SJCRH30 (cell line): ENCODE measurements at regions not wholly inside any gene's neighbourhood (a gene's known extent, or its start where the extent isn't known, plus 50 kb on each side); places are given as distances from the start of the nearest gene placed in this dataset.

Source experiments
- DNase-seq, 2 experiments: peaks; one replicate each; pipeline ENCODE4 v3.0.0-alpha.2; 2015 to 2020
- H3K27ac ChIP-seq: fragments of 250-450 bp; sonication (Bioruptor Pico); 2 replicates; pipeline ENCODE4 v1.5.1; 2020; ENCODE audit warnings: mild to moderate bottlenecking, moderate library complexity
- H3K27me3 ChIP-seq: fragments of 250-450 bp; sonication (Bioruptor Pico); 2 replicates; pipeline ENCODE4 v1.5.1; 2020; ENCODE audit warnings: mild to moderate bottlenecking, moderate library complexity
- H3K36me3 ChIP-seq: fragments of 250-450 bp; sonication (Bioruptor Pico); 2 replicates; pipeline ENCODE4 v1.5.1; 2020; ENCODE audit warnings: mild to moderate bottlenecking, moderate library complexity
- H3K4me1 ChIP-seq: fragments of 250-450 bp; sonication (Bioruptor Pico); 2 replicates; pipeline ENCODE4 v1.5.1; 2020; ENCODE audit warnings: mild to moderate bottlenecking, moderate library complexity
- H3K4me3 ChIP-seq: fragments of 250-450 bp; sonication (Bioruptor Pico); 2 replicates; pipeline ENCODE4 v1.5.1; 2020; ENCODE audit warnings: mild to moderate bottlenecking, moderate library complexity
- H3K9me3 ChIP-seq: fragments of 250-450 bp; sonication (Bioruptor Pico); replicated peaks from 2 replicates; pipeline ENCODE4 v1.5.1; 2020; ENCODE audit warnings: mild to moderate bottlenecking, moderate library complexity

DNA sequence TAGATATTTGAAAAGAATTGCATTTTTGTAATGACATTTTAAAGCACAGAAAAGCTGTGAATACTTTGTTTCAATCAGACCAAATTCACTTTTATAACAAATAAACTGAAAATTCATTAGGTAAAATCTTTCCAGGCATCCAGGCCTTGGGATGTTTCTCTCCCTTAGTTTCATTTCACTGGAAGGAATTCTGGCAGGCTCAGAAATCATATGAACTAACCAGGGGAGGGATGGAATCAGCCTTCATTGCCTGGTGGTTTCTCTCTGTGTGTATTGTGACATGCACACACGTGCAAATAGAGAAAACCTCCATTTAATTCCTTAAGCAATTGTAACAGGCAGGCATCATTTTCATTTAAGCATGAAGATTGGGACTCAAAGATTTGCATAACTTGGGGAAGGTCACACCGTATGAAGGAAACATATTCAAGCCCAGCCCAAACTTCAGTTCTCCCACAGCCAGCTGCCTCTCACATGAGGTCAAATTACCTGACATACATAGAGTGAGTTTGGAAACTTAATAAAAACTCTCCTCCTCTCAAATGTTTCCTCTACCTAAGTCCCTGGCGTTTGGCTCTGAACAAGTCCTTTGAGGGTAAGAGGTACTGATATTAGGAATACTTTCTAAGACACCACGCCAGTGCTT lies 376.1 kb upstream of the MCTP2 start:
- no peaks in the 10 kb centered on the region for H3K27me3 ChIP-seq
- no peaks in the 10 kb centered on the region for H3K9me3 ChIP-seq
- no peak overlapping the region for H3K4me3 ChIP-seq
- no peaks in the 10 kb centered on the region for H3K36me3 ChIP-seq
- peak in 1 of 2 experiments; percentile 22 for DNase-seq
- H3K27ac ChIP-seq = no peak overlapping the region
- no peaks in the 10 kb centered on the region for H3K4me1 ChIP-seq

DNA sequence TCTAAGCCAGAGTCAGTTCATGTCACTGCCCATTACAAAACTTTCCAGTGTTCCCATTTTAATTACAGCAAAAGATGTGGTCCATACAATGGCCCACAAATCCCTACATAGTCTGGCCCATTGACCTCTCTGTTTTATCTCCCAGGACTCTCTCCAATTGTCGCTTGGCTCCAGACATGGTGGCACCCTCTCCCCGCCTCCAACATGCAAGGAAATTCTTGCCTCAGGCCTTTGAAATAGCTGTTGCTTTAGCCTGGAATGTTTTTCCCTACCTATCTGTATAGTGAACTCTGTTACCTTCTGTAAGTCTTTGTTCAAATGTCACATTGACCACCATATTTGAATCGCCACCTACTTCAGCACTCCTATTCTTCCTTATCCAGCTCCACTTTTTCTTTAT lies 377.3 kb upstream of the MCTP2 start:
- H3K36me3 ChIP-seq = no peaks in the 10 kb centered on the region
- DNase-seq = no peak
- H3K4me1 ChIP-seq = no peaks in the 10 kb centered on the region
- no peak overlapping the region for H3K4me3 ChIP-seq
- no peaks in the 10 kb centered on the region for H3K9me3 ChIP-seq
- no peak overlapping the region for H3K27ac ChIP-seq
- no peaks in the 10 kb centered on the region for H3K27me3 ChIP-seq

DNA sequence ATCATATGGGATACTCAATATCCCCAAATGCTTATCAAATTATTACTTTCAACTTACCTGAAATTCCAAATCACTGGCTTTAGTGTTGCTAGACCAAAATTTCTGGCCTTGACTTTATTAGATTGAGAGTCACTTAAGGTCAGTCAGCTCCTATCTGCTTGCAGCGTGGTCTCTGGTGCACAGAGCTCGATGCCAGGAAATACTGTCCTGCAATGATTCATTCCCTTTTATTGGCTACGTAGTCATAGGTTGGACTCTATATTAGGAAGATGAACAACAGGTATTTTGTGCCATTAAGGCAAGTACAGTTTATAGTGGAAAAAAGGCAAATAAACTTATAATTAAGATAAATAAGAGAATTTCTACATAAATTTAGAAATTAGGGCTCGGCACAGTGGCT lies 378.6 kb upstream of the MCTP2 start:
- no peak overlapping the region for H3K4me3 ChIP-seq
- H3K4me1 ChIP-seq = no peaks in the 10 kb centered on the region
- H3K36me3 ChIP-seq = no peaks in the 10 kb centered on the region
- no peak overlapping the region for H3K27ac ChIP-seq
- no peaks in the 10 kb centered on the region for H3K27me3 ChIP-seq
- DNase-seq = no peak
- H3K9me3 ChIP-seq = no peaks in the 10 kb centered on the region

DNA sequence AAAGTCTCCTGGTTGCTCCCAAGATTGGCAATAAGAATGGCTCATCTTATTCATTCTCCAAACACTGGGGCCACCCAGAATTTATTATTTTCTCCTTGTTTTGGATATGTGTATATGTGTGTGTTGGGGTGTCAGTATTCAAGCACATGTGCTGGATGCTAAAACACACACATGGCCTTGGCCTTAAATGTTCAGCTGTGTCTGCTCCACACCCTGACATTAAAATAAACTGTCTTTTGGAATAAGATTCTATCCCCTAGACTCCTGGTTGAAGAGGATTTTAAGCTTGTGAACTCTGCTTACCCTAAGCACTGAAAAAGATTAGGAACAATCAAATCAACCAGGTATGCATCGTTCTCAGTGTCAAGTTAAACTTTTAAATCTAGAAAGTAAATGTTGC lies 382.9 kb upstream of the MCTP2 start:
- no peaks in the 10 kb centered on the region for H3K27me3 ChIP-seq
- H3K4me1 ChIP-seq = no peaks in the 10 kb centered on the region
- H3K4me3 ChIP-seq = no peak overlapping the region
- no peaks in the 10 kb centered on the region for H3K36me3 ChIP-seq
- DNase-seq = no peak
- H3K9me3 ChIP-seq = no peaks in the 10 kb centered on the region
- H3K27ac ChIP-seq = no peak overlapping the region

DNA sequence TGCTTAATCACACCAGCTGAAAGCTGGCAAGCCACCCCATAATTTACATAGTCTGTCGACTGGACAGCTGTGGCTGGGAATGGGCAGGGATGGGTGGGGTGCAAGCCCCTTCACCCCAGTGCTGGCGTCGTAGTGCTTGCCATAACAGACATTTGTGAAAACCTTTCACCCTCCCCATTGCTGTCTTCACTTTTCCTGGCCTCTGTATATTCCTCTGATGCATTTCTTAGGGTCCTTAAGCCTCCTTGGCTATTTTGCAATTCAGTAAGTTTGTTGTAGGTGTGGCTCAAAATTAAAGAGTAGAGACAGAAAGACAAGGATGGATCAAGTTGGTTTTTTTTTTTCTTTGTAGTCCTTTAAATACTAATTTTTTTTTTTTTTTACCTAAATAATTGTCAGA lies 383.3 kb upstream of the MCTP2 start:
- Histone ChIP-seq H3K36me3 (no peaks in the 10 kb centered on the region), H3K4me1 (no peaks in the 10 kb centered on the region), H3K27ac (no peak overlapping the region), H3K27me3 (no peaks in the 10 kb centered on the region), H3K4me3 (peak overlapping the region; percentile 14; the same call in 1 of the 2 replicates), H3K9me3 (no peaks in the 10 kb centered on the region)
- DNase-seq = no peak

DNA sequence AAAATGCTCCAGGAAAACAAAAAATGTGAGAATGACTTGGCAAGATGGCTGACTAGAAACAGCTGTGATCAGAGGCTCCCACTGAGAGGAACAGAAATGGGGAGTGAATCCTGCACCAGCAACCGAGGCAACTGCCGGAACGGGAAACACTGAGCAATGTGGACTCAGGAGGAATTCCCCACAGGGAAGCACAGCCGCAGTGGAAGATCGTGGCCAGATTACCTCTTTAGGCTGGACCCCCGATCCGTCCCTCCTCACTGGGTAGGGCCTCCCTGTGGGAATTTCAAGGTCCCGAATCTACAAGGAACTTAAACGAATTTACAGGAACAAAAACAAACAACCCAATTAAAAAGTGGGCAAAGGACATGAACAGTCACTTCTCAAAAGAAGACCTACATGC lies 385.2 kb upstream of the MCTP2 start:
- no peak for DNase-seq
- Histone ChIP-seq H3K4me1 (no peaks in the 10 kb centered on the region), H3K4me3 (no peak overlapping the region), H3K9me3 (peaks cover 4% of the 10 kb centered on the region; the same call in 1 of the 2 replicates), H3K36me3 (no peaks in the 10 kb centered on the region), H3K27me3 (no peaks in the 10 kb centered on the region), H3K27ac (no peak overlapping the region)

DNA sequence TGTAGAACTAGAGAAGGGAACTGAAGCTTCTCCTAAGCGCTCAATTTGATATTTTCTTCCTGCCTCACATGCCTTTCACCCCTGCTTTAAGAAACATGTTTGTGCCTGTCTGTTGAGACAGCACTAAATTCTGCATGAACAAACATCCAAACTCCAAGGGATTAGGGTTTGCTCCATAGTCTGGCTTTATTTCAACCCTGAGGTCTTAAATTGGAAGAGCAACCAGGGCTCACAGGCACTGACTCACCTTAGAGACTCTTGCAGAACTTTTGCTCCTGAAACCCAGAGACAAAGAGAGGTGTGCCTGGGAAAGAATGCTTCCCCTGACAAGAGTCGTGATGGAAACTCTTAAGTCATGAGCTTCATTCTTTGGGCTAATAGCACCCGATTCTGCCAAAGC lies 393.9 kb upstream of the MCTP2 start:
- Histone ChIP-seq H3K4me3 (no peak overlapping the region), H3K27me3 (no peaks in the 10 kb centered on the region), H3K9me3 (peaks cover 9% of the 10 kb centered on the region; the same call in 1 of the 2 replicates), H3K27ac (no peak overlapping the region), H3K36me3 (no peaks in the 10 kb centered on the region), H3K4me1 (no peaks in the 10 kb centered on the region)
- no peak for DNase-seq

DNA sequence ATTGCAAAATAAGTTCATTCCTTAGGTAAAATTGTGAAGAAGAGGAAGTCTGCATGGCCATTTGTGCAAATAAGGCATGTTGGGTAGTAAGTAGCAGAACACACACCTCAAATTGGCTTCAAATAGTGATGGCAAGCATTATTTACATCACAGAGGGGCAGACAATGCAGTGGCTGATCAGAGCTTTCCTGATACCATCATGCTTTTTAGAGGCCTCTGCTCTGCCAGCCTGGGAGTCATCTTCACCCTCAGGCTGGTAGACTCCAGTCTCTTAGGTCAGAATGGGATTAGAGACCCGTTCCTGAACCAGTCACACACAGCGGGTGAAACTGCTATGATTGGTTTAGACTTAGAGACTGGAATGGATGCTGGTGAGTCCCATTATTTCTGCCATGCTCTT lies 396.0 kb upstream of the MCTP2 start:
- Histone ChIP-seq H3K4me1 (no peaks in the 10 kb centered on the region), H3K9me3 (peaks cover 3% of the 10 kb centered on the region; the same call in 1 of the 2 replicates), H3K27ac (no peak overlapping the region), H3K4me3 (no peak overlapping the region), H3K36me3 (no peaks in the 10 kb centered on the region), H3K27me3 (no peaks in the 10 kb centered on the region)
- DNase-seq = no peak

DNA sequence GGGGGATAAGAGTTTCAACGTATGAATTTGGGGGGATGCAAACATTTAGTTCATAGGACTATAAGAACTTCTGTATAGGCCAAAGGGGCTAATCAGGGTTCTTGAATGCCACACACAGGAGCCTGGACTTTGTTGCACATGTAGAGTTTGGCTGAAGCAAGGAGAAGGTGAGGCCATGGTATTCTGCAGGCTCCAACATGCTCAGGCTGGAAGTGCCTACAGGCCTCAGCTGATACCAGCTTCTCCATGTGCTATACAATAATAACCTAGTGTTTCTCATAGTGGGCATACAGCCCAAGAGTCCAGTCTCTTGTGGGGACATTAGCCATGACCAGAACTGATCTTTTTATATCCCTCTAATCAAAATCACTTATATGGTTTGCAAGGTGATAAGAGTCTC lies 399.7 kb upstream of the MCTP2 start:
- no peaks in the 10 kb centered on the region; the same call in 1 of the 2 replicates for H3K9me3 ChIP-seq
- H3K27ac ChIP-seq = no peak overlapping the region
- H3K4me1 ChIP-seq = no peaks in the 10 kb centered on the region; the same call in 1 of the 2 replicates
- no peaks in the 10 kb centered on the region for H3K36me3 ChIP-seq
- H3K27me3 ChIP-seq = no peaks in the 10 kb centered on the region
- no peak overlapping the region for H3K4me3 ChIP-seq
- no peak for DNase-seq

DNA sequence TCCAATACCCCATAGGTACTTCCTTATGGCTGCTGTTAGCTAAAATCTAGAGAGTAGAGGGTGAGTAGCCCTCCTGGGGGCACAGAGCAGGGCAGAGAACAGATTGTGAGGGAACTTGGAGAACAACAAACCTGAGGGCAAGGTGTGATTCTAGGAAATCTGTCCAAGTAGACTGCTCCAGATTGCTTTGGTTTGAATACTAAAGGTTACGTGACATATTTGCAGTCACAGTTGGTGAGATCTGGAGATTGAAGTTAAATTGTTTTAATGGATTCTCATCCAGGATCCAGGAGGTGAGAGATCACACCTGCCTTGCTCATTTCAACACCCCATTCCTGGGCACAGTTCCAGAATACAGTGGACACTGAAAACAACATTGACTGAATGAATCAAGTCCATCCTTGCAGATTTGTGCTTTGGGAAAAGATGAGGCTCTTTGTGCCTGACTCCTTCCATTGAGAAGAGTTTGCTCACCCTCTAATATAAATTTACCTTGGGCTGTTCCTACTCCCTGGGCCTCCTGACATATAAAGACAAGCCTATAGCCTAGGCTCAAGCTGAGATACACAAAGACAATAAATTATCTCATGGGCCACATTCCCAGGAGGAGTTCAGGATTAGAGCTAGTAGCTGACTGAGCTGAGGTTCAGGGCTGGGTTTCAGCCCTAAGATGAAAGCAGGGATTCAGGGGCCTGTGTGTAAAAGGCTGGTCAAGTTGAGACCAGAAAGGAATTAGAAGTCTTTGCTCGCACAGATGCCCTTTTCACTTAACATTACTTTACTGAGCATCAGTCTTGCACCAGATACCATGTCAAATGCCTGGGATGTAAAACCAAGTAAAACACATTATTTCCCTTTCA lies 400.9 kb upstream of the MCTP2 start:
- H3K4me3 ChIP-seq = no peak overlapping the region
- H3K36me3 ChIP-seq = no peaks in the 10 kb centered on the region
- H3K27ac ChIP-seq = no peak overlapping the region
- no peaks in the 10 kb centered on the region; the same call in 1 of the 2 replicates for H3K9me3 ChIP-seq
- H3K27me3 ChIP-seq = no peaks in the 10 kb centered on the region
- DNase-seq = no peak
- H3K4me1 ChIP-seq = no peaks in the 10 kb centered on the region; the same call in 1 of the 2 replicates

DNA sequence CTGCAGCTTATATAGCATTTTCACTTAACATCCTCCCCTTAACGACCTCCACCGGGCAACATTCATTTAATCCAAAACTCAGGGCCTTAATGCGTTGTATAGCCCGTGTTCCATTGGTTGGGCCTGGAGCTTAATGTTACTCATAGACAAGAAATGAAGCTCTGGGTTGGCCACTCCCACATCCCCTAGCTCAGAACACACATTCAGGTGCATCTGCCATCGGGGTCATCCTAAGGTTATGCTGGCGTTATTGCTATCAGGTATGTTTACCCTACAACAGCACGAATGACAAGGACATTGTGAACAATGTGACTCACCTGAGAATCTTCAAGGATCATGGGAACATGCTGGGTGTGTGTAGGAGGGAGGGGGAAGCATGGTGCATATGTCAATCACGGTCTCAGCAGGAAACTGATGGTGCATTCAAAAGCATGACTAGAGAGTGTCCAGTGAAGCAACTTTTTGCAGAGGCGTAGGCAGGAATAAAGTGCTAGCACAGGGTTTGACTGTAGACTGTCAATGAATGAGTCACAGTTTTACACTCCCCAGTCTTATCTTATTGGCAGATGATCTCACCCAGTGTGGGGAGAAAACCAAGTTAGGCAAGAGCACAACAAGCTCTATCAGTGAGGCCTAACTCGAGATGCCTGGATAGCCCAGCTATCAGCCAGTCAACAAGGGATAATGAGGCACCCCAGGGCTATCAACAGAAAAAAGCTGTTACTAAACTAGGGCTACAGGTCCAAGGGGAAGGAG lies 402.1 kb upstream of the MCTP2 start:
- Histone ChIP-seq H3K9me3 (no peaks in the 10 kb centered on the region; the same call in 1 of the 2 replicates), H3K36me3 (no peaks in the 10 kb centered on the region), H3K27me3 (no peaks in the 10 kb centered on the region), H3K27ac (no peak overlapping the region), H3K4me1 (no peaks in the 10 kb centered on the region; the same call in 1 of the 2 replicates), H3K4me3 (no peak overlapping the region)
- DNase-seq = peak; percentile 14 to 45

DNA sequence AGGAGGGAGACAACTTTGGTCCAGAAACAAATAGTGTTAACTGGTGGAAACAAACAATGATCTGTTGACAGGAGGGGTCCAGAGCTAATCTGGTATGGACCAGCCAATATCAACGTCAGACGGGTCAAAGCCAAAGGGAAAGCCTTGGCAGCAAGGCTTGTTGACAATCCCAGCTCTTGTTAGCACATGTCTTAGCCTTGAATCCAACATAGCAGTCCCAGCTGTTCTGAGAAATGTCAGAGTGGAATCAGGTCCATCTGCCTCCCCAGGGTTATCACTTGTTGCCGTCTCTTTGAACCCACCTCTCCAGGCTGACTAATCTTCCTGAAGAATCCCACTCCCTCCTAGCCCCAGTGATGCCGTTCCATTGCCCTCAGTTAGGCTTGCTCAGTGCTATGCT lies 404.6 kb upstream of the MCTP2 start:
- no peaks in the 10 kb centered on the region; the same call in 1 of the 2 replicates for H3K9me3 ChIP-seq
- H3K4me3 ChIP-seq = no peak overlapping the region
- no peak for DNase-seq
- no peak overlapping the region for H3K27ac ChIP-seq
- no peaks in the 10 kb centered on the region; the same call in 1 of the 2 replicates for H3K4me1 ChIP-seq
- H3K27me3 ChIP-seq = no peaks in the 10 kb centered on the region
- H3K36me3 ChIP-seq = no peaks in the 10 kb centered on the region

DNA sequence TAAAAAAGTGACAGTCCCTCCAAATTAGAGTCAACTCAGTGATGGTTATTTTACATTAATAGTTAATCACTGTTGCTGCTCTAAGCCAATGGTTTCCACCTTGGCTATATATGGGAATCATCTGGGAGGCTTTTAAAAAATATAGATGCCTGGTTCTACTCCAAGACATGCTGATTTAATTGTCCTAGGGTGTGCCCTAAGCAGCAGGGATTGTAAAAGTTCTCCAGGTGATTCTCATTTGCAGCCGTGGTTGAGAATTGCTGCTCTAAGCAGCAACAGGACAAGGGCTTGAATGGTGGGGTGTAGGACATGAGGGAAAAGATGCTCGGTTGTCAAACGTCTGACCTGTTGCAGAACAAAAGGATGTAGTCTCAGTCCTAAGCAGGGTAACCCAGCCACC lies 405.1 kb upstream of the MCTP2 start:
- H3K4me1 ChIP-seq = no peaks in the 10 kb centered on the region; the same call in 1 of the 2 replicates
- H3K4me3 ChIP-seq = no peak overlapping the region
- H3K36me3 ChIP-seq = no peaks in the 10 kb centered on the region
- no peaks in the 10 kb centered on the region for H3K27me3 ChIP-seq
- DNase-seq = no peak
- no peaks in the 10 kb centered on the region; the same call in 1 of the 2 replicates for H3K9me3 ChIP-seq
- H3K27ac ChIP-seq = no peak overlapping the region

DNA sequence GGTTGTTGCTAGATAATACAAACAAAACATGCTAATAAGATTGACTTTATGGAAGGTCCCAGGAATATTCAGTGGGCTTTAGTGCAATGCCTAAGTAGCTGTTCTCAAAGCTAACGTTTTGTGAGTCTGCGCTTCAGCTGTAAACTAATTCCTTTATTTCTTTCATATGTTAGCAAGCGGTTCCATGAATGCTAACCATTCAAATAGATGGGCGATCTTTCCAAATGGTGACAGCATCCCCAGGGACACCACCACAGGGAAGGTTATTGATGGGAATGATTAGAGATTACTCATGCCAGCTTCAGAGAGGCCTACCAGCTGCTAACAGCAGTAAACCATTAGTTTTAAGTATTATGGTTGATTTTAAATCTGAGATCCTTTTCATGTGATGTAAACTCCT lies 405.7 kb upstream of the MCTP2 start:
- H3K36me3 ChIP-seq = no peaks in the 10 kb centered on the region
- DNase-seq = no peak
- no peaks in the 10 kb centered on the region for H3K27me3 ChIP-seq
- H3K4me1 ChIP-seq = no peaks in the 10 kb centered on the region; the same call in 1 of the 2 replicates
- no peaks in the 10 kb centered on the region; the same call in 1 of the 2 replicates for H3K9me3 ChIP-seq
- H3K4me3 ChIP-seq = no peak overlapping the region
- H3K27ac ChIP-seq = no peak overlapping the region
